ENCODE measurements at regions not wholly inside any gene's neighbourhood (a gene's known extent, or its start where the extent isn't known, plus 50 kb on each side); places are given as distances from the start of the nearest gene placed in this dataset.

- no peaks in the 10 kb centered on the region for H3K79me2 ChIP-seq (ENCODE audit: insufficient read depth, low read depth, low read length)
- POLR2A ChIA-PET, result interaction anchor here (0.6 kb wide), 1 partner anchor 1397 kb away, joined by 6 read pairs; no protein-coding TSS in a partner anchor
- no TSS peak for BruUV-seq (replicated peaks)
Measured at GRCh38 chr2:225100856-225101294, 58.6 kb upstream of the DOCK10 start.

GRCh38 chr2:225100269-225100668 lies 58.0 kb upstream of the DOCK10 start:
- DNase-seq (ENCODE audit: low spot score), result no peak
- Histone ChIP-seq H3K4me3 (ENCODE audit: low read depth, low read length, poor library complexity, severe bottlenecking) (no peak overlapping the region), H3K9me3 (ENCODE audit: low read length) (no peaks in the 10 kb centered on the region), H2AFZ (ENCODE audit: low read length) (no peak overlapping the region), H3K79me2 (ENCODE audit: insufficient read depth, low read depth, low read length) (no peaks in the 10 kb centered on the region), H4K20me1 (ENCODE audit: insufficient read depth, low read length) (no peaks in the 10 kb centered on the region), H3K4me1 (ENCODE audit: insufficient read depth, low read length, poor library complexity, severe bottlenecking) (no peaks in the 10 kb centered on the region), H3K4me2 (ENCODE audit: low read length) (no peak overlapping the region), H3K27ac (ENCODE audit: low read depth, low read length, poor library complexity, severe bottlenecking) (no peak overlapping the region), H3K9me2 (ENCODE audit: insufficient read depth, low read length) (no peaks in the 10 kb centered on the region), H3K36me3 (ENCODE audit: insufficient read depth, low read length) (no peaks in the 10 kb centered on the region)
- BruUV-seq (replicated peaks), result no TSS peak
- CTCF ChIA-PET (ENCODE audit: unreplicated experiment), result no interaction called here
- POLR2A ChIA-PET, result interaction anchor here (0.6 kb wide), 1 partner anchor 1397 kb away, joined by 6 read pairs; no protein-coding TSS in a partner anchor
- intact Hi-C loops (cut with micrococcal nuclease; ENCODE audit: unreplicated experiment), result no loop called here
- TF ChIP-seq EZH2phosphoT487 (IDR thresholded peaks at IDR 0.05; ENCODE audit: borderline replicate concordance, low read depth, low read length) (no peak), CTCF (conservative IDR thresholded peaks at IDR 0.05; ENCODE audit: low read length) (no peak)

More at GRCh38 chr2:225100856-225101294, 58.6 kb upstream of the DOCK10 start:
- Histone ChIP-seq H3K4me3 (ENCODE audit: low read depth, low read length, poor library complexity, severe bottlenecking) (no peak overlapping the region), H3K4me2 (ENCODE audit: low read length) (no peak overlapping the region), H3K4me1 (ENCODE audit: insufficient read depth, low read length, poor library complexity, severe bottlenecking) (no peaks in the 10 kb centered on the region), H3K9me2 (ENCODE audit: insufficient read depth, low read length) (no peaks in the 10 kb centered on the region), H4K20me1 (ENCODE audit: insufficient read depth, low read length) (no peaks in the 10 kb centered on the region), H2AFZ (ENCODE audit: low read length) (no peak overlapping the region), H3K27ac (ENCODE audit: low read depth, low read length, poor library complexity, severe bottlenecking) (no peak overlapping the region), H3K9me3 (ENCODE audit: low read length) (no peaks in the 10 kb centered on the region), H3K36me3 (ENCODE audit: insufficient read depth, low read length) (no peaks in the 10 kb centered on the region)
- no peak for DNase-seq (ENCODE audit: low spot score)
- TF ChIP-seq EZH2phosphoT487 (IDR thresholded peaks at IDR 0.05; ENCODE audit: borderline replicate concordance, low read depth, low read length), result no peak
- no peak for TF ChIP-seq CTCF (conservative IDR thresholded peaks at IDR 0.05; ENCODE audit: low read length)
- CTCF ChIA-PET (ENCODE audit: unreplicated experiment), result no interaction called here
- intact Hi-C loops (cut with micrococcal nuclease; ENCODE audit: unreplicated experiment), result no loop called here

- no TSS peak for BruUV-seq (replicated peaks)
- DNase-seq (ENCODE audit: low spot score), result no peak
- no peaks in the 10 kb centered on the region for H3K36me3 ChIP-seq (ENCODE audit: insufficient read depth, low read length)
- no peak overlapping the region for H3K27ac ChIP-seq (ENCODE audit: low read depth, low read length, poor library complexity, severe bottlenecking)
- H3K9me2 ChIP-seq (ENCODE audit: insufficient read depth, low read length), result no peaks in the 10 kb centered on the region
- H2AFZ ChIP-seq (ENCODE audit: low read length), result no peak overlapping the region
- intact Hi-C loops (cut with micrococcal nuclease; ENCODE audit: unreplicated experiment), result no loop called here
- no peak for TF ChIP-seq EZH2phosphoT487 (IDR thresholded peaks at IDR 0.05; ENCODE audit: borderline replicate concordance, low read depth, low read length)
- POLR2A ChIA-PET, result interaction anchor here (0.6 to 1.1 kb wide), 3 partner anchors 9 to 210 kb away, joined by 3 to 5 read pairs (median 3); no protein-coding TSS in a partner anchor
- H3K79me2 ChIP-seq (ENCODE audit: insufficient read depth, low read depth, low read length), result no peaks in the 10 kb centered on the region
- no peak overlapping the region for H3K4me2 ChIP-seq (ENCODE audit: low read length)
- no peak overlapping the region for H3K4me3 ChIP-seq (ENCODE audit: low read depth, low read length, poor library complexity, severe bottlenecking)
- no peaks in the 10 kb centered on the region for H3K9me3 ChIP-seq (ENCODE audit: low read length)
- H4K20me1 ChIP-seq (ENCODE audit: insufficient read depth, low read length), result no peaks in the 10 kb centered on the region
- CTCF ChIA-PET (ENCODE audit: unreplicated experiment), result no interaction called here
- H3K4me1 ChIP-seq (ENCODE audit: insufficient read depth, low read length, poor library complexity, severe bottlenecking), result no peaks in the 10 kb centered on the region
Measured at GRCh38 chr2:225097035-225097434, 54.8 kb upstream of the DOCK10 start.

Data from OCI-LY7 (cell line).